HEK293 (cell line): ENCODE measurements at regions not wholly inside any gene's neighbourhood (a gene's known extent, or its start where the extent isn't known, plus 50 kb on each side); places are given as distances from the start of the nearest gene placed in this dataset.
"Not testable (repeated sequence)": the region's sequence is repeated elsewhere in the genome, so short reads cannot be mapped to it uniquely, and the experiment has no call there.

Experiments used
- CTCF ChIA-PET: fragments of 350-600 bp; formaldehyde crosslinking; extraction: SDS; loops from one replicate; lab custom pipeline; 2021; ENCODE audit warnings: antibody characterized with exemption; lab: Yijun Ruan, JAX
- POLR2A ChIA-PET: fragments of 300-600 bp; formaldehyde crosslinking; extraction: SDS; loops from one replicate; lab custom pipeline; 2020; ENCODE audit warnings: antibody characterized with exemption, inconsistent platforms; lab: Yijun Ruan, JAX
- H3K27ac ChIP-seq: fragments of 200-500 bp; sonication (Bioruptor generic); 2 replicates; pipeline ENCODE4 v1.5.1; 2014; ENCODE audit warnings: low read depth, low read length, control low read depth, inconsistent platforms; ENCODE audit errors: extremely low read depth
- H3K36me3 ChIP-seq, 2 experiments: fragments of 200-500 bp in 1 of 2; sonication (Bioruptor generic) in 1 of 2; 1 replicate in 1 of 2; 2 replicates in 1 of 2; pipeline ENCODE4 v1.5.1; 2014 to 2017; ENCODE audit warnings: inconsistent platforms in 2 of 2, low read length in 2 of 2; ENCODE audit not compliant: control insufficient read depth in 2 of 2, insufficient read depth in 1 of 2
- H3K4me1 ChIP-seq: fragments of 200-500 bp; sonication (Bioruptor generic); 2 replicates; pipeline ENCODE4 v1.5.1; 2014; ENCODE audit warnings: mild to moderate bottlenecking, low read length, inconsistent platforms; ENCODE audit not compliant: control insufficient read depth, insufficient read depth
- H3K4me3 ChIP-seq: 2 replicates; pipeline ENCODE4 v1.5.1; 2011; ENCODE audit warnings: low read depth, mild to moderate bottlenecking, control low read depth, low read length, moderate library complexity
- H3K9me3 ChIP-seq: fragments of 200-500 bp; sonication (Bioruptor generic); 2 replicates; pipeline ENCODE4 v1.5.1; 2014; ENCODE audit warnings: low read depth, low read length, inconsistent platforms; ENCODE audit not compliant: control insufficient read depth, insufficient read depth
- HOXA7 ChIP-seq: sonication (generic); formaldehyde crosslinking; IDR thresholded peaks from 2 replicates; pipeline ENCODE4 v1.8.1; 2022; ENCODE audit warnings: missing genetic modification reagents, borderline replicate concordance
- PRDM6 ChIP-seq: fragments of 450-650 bp; formaldehyde crosslinking; IDR thresholded peaks from 2 replicates; pipeline ENCODE4 v1.5.1; 2017; ENCODE audit warnings: missing biosample characterization, missing genetic modification characterization
- WT1 ChIP-seq: fragments of 450-650 bp; formaldehyde crosslinking; IDR thresholded peaks from 2 replicates; pipeline ENCODE4 v1.5.1; 2016; ENCODE audit warnings: missing biosample characterization, missing genetic modification characterization
- ZBTB21 ChIP-seq: fragments of 450-650 bp; formaldehyde crosslinking; IDR thresholded peaks from 2 replicates; pipeline ENCODE4 v1.5.1; 2017; ENCODE audit warnings: missing biosample characterization, missing genetic modification characterization
- ZFP69B ChIP-seq: fragments of 450-650 bp; formaldehyde crosslinking; IDR thresholded peaks from 2 replicates; pipeline ENCODE4 v1.5.1; 2016; ENCODE audit warnings: missing biosample characterization, missing genetic modification characterization
- ZNF157 ChIP-seq: fragments of 450-650 bp; formaldehyde crosslinking; IDR thresholded peaks from 2 replicates; pipeline ENCODE4 v1.5.1; 2016; ENCODE audit warnings: missing biosample characterization, missing genetic modification characterization
- ZNF16 ChIP-seq: fragments of 450-650 bp; formaldehyde crosslinking; IDR thresholded peaks from 2 replicates; pipeline ENCODE4 v1.5.1; 2016; ENCODE audit warnings: low read depth, missing biosample characterization, missing genetic modification characterization
- ZNF214 ChIP-seq: fragments of 450-650 bp; formaldehyde crosslinking; IDR thresholded peaks from 2 replicates; pipeline ENCODE4 v1.5.1; 2017; ENCODE audit warnings: missing biosample characterization, mild to moderate bottlenecking, missing genetic modification characterization, borderline replicate concordance
- ZNF221 ChIP-seq: fragments of 450-650 bp; formaldehyde crosslinking; IDR thresholded peaks from 2 replicates; pipeline ENCODE4 v1.5.1; 2017; ENCODE audit warnings: missing biosample characterization, missing genetic modification characterization, borderline replicate concordance
- ZNF350 ChIP-seq: fragments of 450-650 bp; formaldehyde crosslinking; IDR thresholded peaks from 2 replicates; pipeline ENCODE4 v1.5.0; 2017; ENCODE audit warnings: missing biosample characterization, mild to moderate bottlenecking, missing genetic modification characterization
- ZNF366 ChIP-seq: fragments of 450-650 bp; formaldehyde crosslinking; conservative IDR thresholded peaks from 2 replicates; pipeline ENCODE4 v1.5.1; 2016; ENCODE audit warnings: missing biosample characterization, missing genetic modification characterization
- ZNF416 ChIP-seq: fragments of 450-650 bp; formaldehyde crosslinking; IDR thresholded peaks from 2 replicates; pipeline ENCODE4 v1.5.1; 2016; ENCODE audit warnings: missing biosample characterization, missing genetic modification characterization
- ZNF521 ChIP-seq: fragments of 450-650 bp; formaldehyde crosslinking; IDR thresholded peaks from 2 replicates; pipeline ENCODE4 v1.5.1; 2017; ENCODE audit warnings: missing biosample characterization, mild to moderate bottlenecking, missing genetic modification characterization
- ZNF558 ChIP-seq: fragments of 450-650 bp; formaldehyde crosslinking; IDR thresholded peaks from 2 replicates; pipeline ENCODE4 v1.5.1; 2016; ENCODE audit warnings: missing biosample characterization, missing genetic modification characterization
- ZNF571 ChIP-seq: fragments of 450-650 bp; formaldehyde crosslinking; IDR thresholded peaks from 2 replicates; pipeline ENCODE4 v1.5.0; 2017; ENCODE audit warnings: missing biosample characterization, missing genetic modification characterization
- ZNF629 ChIP-seq: fragments of 450-650 bp; formaldehyde crosslinking; IDR thresholded peaks from 2 replicates; pipeline ENCODE4 v1.5.1; 2017; ENCODE audit warnings: missing biosample characterization, missing genetic modification characterization
- ZNF664 ChIP-seq: fragments of 450-650 bp; formaldehyde crosslinking; IDR thresholded peaks from 2 replicates; pipeline ENCODE4 v1.5.1; 2016; ENCODE audit warnings: missing biosample characterization, missing genetic modification characterization
- ZNF677 ChIP-seq: fragments of 450-650 bp; IDR thresholded peaks from 2 replicates; pipeline ENCODE4 v1.5.0; 2018; ENCODE audit warnings: missing biosample characterization, mild to moderate bottlenecking, missing genetic modification characterization, moderate library complexity
- ZNF707 ChIP-seq: fragments of 450-650 bp; formaldehyde crosslinking; IDR thresholded peaks from 2 replicates; pipeline ENCODE4 v1.5.1; 2016; ENCODE audit warnings: missing biosample characterization, missing genetic modification characterization
- ZNF76 ChIP-seq: fragments of 450-650 bp; formaldehyde crosslinking; IDR thresholded peaks from 2 replicates; pipeline ENCODE4; 2016; ENCODE audit warnings: low read depth, missing biosample characterization, missing genetic modification characterization, borderline replicate concordance
- ZSCAN16 ChIP-seq: fragments of 450-650 bp; formaldehyde crosslinking; IDR thresholded peaks from 2 replicates; pipeline ENCODE4 v1.5.1; 2016; ENCODE audit warnings: missing biosample characterization, missing genetic modification characterization
- TF ChIP-seq, protein P1 (sequence below): fragments of 450-650 bp; formaldehyde crosslinking; conservative IDR thresholded peaks from 2 replicates; pipeline ENCODE4 v1.5.1; 2016; ENCODE audit warnings: low read depth, missing biosample characterization, missing genetic modification characterization
- TF ChIP-seq, protein P2 (sequence below): fragments of 450-650 bp; formaldehyde crosslinking; IDR thresholded peaks from 2 replicates; pipeline ENCODE4 v1.5.1; 2016; ENCODE audit warnings: missing biosample characterization, missing genetic modification characterization

GRCh38 chr7:121676168-121676567 lies 196.8 kb upstream of the PTPRZ1 start:
- Histone ChIP-seq H3K9me3 (no peaks in the 10 kb centered on the region), H3K36me3 (no peaks in the 10 kb centered on the region), H3K27ac (no peak overlapping the region), H3K4me3 (no peak overlapping the region), H3K4me1 (no peaks in the 10 kb centered on the region)
- POLR2A ChIA-PET = no interaction called here
- TF ChIP-seq WT1 (tag by site-specific recombination) (no peak), ZNF558 (no peak), ZNF664 (tag by site-specific recombination) (no peak)
- CTCF ChIA-PET = no interaction called here

- H3K4me3 ChIP-seq = not testable (repeated sequence)
Observed at GRCh38 chr7:121674455-121674854, 198.5 kb upstream of the PTPRZ1 start.

DNA sequence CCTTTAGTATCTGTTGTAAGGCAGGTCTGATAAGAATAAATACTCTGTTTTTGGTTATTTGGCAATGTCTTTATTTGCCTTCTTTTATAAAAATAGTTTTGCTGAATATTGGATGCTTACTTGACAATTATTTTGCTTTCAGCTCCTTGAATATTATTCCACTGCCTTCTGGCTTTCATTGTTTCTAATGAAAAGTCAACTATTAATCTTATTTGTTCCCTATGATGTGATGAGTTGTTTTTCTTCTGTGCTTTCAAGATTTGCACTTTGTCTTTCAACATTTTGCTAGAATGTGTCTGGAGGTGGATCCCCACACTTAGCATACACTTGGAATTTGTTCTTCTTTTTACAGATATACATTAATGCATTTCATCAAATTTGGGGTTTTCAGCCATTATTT lies 203.8 kb upstream of the PTPRZ1 start:
- H3K4me1 ChIP-seq = no peaks in the 10 kb centered on the region
- H3K36me3 ChIP-seq = no peaks in the 10 kb centered on the region
- ChIA-PET CTCF (no interaction called here), POLR2A (no interaction called here)
- H3K9me3 ChIP-seq = no peaks in the 10 kb centered on the region
- no peak overlapping the region for H3K4me3 ChIP-seq
- H3K27ac ChIP-seq = no peak overlapping the region
- TF ChIP-seq ZNF677 (tag by site-specific recombination) (no peak), ZNF76 (tag by site-specific recombination) (no peak), HOXA7 (no peak), ZSCAN16 (no peak), ZNF416 (tag by site-specific recombination) (no peak), PRDM6 (tag by site-specific recombination) (no peak), ZNF221 (tag by site-specific recombination) (no peak), ZBTB21 (tag by site-specific recombination) (no peak), ZNF629 (tag by site-specific recombination) (no peak), ZNF16 (tag by site-specific recombination) (no peak), ZNF707 (tag by site-specific recombination) (no peak), ZNF214 (no peak), ZNF350 (tag by site-specific recombination) (no peak), ZNF521 (tag by site-specific recombination) (no peak)

More at GRCh38 chr7:121674455-121674854, 198.5 kb upstream of the PTPRZ1 start:
- POLR2A ChIA-PET, H3K9me3 ChIP-seq, H3K27ac ChIP-seq, H3K36me3 ChIP-seq, CTCF ChIA-PET, H3K4me1 ChIP-seq: not testable (repeated sequence)

- POLR2A ChIA-PET = no interaction called here
- CTCF ChIA-PET = no interaction called here
- H3K27ac ChIP-seq = no peak overlapping the region
- no peaks in the 10 kb centered on the region for H3K36me3 ChIP-seq
- H3K4me1 ChIP-seq = no peaks in the 10 kb centered on the region
- H3K9me3 ChIP-seq = no peaks in the 10 kb centered on the region
- no peak overlapping the region for H3K4me3 ChIP-seq
- no peak for TF ChIP-seq ZFP69B (tag by site-specific recombination)
- TF ChIP-seq, protein P1, sequence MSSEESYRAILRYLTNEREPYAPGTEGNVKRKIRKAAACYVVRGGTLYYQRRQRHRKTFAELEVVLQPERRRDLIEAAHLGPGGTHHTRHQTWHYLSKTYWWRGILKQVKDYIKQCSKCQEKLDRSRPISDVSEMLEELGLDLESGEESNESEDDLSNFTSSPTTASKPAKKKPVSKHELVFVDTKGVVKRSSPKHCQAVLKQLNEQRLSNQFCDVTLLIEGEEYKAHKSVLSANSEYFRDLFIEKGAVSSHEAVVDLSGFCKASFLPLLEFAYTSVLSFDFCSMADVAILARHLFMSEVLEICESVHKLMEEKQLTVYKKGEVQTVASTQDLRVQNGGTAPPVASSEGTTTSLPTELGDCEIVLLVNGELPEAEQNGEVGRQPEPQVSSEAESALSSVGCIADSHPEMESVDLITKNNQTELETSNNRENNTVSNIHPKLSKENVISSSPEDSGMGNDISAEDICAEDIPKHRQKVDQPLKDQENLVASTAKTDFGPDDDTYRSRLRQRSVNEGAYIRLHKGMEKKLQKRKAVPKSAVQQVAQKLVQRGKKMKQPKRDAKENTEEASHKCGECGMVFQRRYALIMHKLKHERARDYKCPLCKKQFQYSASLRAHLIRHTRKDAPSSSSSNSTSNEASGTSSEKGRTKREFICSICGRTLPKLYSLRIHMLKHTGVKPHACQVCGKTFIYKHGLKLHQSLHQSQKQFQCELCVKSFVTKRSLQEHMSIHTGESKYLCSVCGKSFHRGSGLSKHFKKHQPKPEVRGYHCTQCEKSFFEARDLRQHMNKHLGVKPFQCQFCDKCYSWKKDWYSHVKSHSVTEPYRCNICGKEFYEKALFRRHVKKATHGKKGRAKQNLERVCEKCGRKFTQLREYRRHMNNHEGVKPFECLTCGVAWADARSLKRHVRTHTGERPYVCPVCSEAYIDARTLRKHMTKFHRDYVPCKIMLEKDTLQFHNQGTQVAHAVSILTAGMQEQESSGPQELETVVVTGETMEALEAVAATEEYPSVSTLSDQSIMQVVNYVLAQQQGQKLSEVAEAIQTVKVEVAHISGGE (tag by site-specific recombination) = no peak
- no peak for TF ChIP-seq ZNF571 (tag by site-specific recombination)
- TF ChIP-seq, protein P2, sequence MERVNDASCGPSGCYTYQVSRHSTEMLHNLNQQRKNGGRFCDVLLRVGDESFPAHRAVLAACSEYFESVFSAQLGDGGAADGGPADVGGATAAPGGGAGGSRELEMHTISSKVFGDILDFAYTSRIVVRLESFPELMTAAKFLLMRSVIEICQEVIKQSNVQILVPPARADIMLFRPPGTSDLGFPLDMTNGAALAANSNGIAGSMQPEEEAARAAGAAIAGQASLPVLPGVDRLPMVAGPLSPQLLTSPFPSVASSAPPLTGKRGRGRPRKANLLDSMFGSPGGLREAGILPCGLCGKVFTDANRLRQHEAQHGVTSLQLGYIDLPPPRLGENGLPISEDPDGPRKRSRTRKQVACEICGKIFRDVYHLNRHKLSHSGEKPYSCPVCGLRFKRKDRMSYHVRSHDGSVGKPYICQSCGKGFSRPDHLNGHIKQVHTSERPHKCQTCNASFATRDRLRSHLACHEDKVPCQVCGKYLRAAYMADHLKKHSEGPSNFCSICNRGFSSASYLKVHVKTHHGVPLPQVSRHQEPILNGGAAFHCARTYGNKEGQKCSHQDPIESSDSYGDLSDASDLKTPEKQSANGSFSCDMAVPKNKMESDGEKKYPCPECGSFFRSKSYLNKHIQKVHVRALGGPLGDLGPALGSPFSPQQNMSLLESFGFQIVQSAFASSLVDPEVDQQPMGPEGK (tag by site-specific recombination) = no peak
- no peak for TF ChIP-seq ZNF157 (tag by site-specific recombination)
- TF ChIP-seq ZNF366 (tag by site-specific recombination) = 0 out of 2 replicates have a peak, but pooled peaks have one; percentile 34
Observed at GRCh38 chr7:121666306-121666705, 206.7 kb upstream of the PTPRZ1 start.
